AG08395 (cell line): ENCODE measurements at regions not wholly inside any gene's neighbourhood (a gene's known extent, or its start where the extent isn't known, plus 50 kb on each side); places are given as distances from the start of the nearest gene placed in this dataset.
"Not testable (repeated sequence)": the region's sequence is repeated elsewhere in the genome, so short reads cannot be mapped to it uniquely, and the experiment has no call there.

Experiments used
- DNase-seq: peaks from one replicate; pipeline ENCODE4 v3.0.0; 2012; ENCODE audit warnings: mixed read lengths, low spot score

DNA sequence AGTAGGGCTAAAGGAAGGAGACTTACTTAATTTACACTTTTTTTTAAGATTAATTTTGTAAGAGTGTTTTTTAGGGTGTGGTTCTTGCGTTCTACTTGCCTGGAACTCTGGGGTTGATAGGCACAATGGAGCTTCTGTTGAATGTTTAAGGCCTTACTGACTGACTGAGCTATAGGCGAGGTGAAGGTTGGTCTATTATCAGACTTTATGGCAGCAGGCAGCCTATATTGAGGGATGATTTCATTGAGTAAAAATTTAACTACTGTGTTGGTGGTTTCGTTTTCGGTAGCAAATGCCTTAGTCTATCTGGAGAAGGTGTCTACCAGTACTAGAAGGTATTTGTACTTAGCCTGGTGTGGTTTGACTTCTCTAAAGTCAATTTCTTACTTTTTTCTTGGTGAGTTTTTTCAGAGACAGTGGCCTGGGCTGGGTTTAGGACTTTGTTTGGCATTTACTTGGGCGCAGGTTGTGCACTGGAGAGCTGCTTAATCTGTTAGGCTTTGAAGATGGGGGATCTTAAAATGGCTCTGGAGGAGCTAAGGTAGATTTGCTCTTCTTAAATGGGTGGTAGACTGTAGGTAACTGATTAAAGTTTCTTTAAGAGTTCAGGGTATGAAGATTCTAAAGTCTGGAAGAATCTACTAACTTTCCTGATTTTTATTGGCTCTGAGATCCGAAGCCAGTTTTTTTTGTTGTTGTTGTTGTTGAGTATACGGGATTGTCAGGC, 164.5 kb upstream of the CCZ1B start:
- DNase-seq, result not testable (repeated sequence)

DNA sequence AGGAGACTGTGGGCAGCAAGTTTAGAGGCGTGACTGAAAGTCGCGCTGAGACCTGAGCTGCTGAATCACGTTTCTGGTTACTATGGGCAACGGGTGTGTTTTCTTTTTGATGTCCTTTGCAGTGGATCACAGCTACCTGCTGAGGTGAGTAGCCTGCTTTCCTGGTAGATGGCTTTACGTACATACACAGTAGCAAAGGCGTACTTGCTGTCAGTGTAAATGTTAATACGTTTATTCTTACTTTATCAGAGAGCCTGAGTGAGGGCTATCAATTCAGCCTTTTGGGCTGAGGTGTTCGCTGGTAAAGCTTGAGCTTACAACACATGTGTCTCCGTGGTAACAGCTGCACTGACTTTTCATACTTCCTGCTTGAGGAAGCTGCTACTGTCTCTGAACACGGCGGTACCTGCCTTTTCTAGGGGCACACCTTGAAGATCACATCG, 165.1 kb upstream of the CCZ1B start:
- DNase-seq, result not testable (repeated sequence)

DNA sequence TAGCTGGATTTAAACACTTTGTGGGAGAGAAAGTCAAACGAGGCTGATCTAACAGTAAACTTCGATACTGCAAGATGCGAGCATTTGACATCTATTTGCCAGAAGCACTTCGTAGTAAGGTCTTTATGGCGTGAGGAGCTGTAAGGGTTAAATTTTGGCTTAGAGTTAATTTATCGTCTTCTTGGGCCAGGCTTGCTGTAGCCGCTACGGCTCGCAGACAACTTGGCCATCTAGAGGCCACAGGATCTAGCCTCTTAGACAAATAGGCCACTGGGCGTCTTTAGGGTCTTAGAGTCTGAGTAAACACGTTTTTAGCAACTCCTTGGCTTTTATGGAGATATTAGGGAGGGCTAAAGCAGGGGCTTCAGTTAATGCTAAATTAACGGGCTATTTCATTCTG, 165.6 kb upstream of the CCZ1B start:
- DNase-seq, result not testable (repeated sequence)

DNA sequence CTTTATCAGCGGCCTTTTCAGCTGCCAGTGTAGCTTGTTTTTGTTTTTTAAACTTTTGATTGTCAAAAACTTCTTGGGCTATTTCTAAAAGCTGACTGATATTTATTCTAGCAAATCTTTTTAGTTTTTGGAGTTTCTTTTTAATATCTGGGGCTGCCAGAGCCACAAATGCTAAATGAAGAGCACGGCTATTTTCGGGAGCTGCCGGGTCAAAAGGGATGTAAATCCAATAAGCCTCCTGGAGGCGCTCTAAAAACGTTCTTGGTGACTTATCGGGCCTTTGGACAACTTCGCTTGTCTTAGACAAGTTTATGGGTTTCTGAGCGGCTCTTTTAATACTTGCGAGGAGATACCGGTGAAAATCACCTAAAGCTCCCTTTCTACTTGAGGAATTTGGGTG, 166.1 kb upstream of the CCZ1B start:
- not testable (repeated sequence) for DNase-seq

DNA sequence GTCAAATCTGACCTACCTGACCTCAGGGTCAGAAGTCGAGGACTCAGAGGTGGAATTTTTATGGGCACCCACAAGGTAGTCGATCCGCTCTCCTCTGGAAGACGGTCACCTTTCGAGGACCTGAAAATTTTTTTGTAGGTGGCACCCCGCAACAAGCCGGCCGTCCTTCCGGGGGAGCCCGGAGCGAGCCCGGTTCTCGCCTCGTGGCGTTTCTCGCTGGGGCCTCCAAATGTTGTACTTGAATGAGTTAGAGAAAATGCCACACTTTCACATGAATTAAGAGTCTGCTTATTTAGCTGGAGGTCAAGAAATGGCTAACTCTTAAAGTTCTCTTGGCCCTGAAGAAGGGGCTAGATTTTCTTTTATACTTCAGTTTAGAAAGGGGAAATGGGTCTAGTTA, 169.0 kb upstream of the CCZ1B start:
- DNase-seq, result not testable (repeated sequence)

DNA sequence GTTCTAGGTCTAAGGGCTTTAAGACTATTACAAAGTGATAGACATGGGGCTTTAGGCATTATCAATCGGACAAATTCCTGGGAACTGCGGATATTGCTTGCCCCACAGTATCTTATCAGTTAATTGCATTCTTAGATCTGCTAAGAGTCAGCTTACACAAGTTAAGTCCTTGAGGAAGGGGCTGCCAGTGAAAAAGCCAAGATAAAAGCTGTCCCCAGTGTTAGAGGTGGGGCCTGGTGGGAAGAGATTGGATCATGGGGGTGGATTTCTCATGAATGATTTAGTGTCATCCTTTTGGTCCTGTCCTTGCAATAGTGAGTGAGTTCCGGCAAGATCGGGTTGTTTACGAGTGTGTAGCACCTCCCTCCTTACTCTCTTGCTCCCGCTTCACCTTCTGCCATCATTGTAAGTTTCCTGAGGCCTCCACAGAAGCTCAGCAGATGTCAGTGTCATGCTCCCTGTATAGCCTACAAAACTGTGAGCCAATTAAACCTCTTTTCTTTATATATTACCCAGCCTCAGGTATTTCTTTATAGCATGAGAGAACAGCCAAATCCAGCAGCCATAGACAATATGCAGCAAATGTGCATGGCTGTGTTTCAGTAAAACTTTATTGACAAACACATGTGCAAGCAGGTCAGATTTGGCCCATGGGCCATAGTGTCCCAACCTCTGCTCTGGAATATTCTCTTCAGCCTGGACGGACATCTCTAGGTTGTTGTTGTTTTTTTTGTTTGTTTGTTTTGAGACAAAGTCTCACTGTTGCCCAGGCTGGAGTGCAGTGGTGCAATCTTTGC, 169.6 kb upstream of the CCZ1B start:
- not testable (repeated sequence) for DNase-seq

DNA sequence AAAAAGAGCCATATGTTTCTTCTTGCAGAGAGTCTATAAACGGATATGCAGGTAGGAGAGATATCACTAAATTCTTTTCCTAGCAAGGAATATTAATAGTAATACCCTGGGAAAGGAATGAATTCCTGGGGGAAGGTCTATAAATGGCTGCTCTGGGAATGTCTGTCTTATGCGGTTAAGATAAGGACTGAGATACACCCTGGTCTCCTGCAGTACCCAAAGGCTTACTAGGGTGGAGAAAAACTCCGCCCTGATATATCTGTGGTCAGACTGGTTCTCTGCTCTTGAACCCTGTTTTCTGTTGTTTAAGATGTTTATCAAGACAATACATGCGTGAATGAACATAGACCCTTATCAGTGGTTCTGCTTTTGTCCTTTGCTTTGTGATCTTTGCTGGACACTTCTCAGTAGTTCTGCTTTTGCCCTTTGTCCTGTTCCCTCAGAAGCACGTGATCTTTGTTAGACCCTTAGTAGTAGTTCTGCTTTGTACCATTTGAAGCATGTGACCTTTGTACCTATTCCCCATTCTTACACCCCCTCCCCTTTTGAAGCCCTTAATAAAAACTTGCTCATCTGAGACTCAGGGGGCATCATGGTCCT, 173.1 kb upstream of the CCZ1B start:
- not testable (repeated sequence) for DNase-seq

DNA sequence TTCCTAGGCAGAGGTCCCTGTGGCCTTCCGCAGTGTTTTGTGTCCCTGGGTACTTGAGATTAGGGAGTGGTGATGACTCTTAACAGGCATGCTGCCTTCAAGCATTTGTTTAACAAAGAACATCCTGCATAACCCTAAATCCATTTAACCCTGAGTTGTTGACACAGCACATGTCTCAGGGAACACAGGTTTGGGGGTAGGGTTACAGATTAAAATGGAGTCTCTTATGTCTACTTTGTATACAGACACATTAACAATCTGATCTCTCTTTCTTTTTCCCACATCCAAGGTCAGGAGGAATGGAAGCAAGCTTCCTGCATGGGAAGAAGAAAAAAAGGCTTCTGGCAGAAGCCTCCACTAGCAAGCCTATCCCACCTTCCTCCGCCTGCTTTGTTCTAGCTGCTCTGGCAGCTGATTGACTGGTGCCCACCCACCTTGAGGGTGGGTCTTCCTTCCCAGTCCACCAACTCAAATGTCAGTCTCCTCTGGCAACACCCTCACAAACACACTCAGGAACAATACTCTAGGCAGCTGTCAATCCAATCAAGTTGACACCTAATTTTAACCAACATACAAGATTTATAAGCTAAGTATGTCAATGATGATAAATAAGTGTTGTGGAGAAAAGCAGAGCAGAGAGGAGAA, 176.5 kb upstream of the CCZ1B start:
- DNase-seq, result no peak

DNA sequence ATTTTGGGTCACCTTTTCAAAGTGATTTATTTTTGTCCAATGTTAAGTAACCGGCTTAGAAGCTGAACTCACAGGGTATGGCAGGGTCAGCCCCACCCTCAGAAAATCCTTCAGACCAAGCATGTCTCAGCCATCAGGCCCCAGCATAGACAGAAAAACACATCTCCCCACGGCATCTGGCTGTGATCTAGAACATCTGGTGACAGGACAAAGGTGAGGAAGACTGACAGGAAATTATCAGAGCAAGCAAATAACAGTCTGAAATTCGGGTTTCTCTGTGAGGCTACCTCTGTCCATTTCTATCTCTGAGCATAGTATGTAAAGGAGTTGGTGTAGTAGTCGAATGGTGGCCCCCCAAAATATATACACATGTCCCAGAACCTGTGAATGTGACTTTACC, 177.0 kb upstream of the C1GALT1 start:
- no peak for DNase-seq

DNA sequence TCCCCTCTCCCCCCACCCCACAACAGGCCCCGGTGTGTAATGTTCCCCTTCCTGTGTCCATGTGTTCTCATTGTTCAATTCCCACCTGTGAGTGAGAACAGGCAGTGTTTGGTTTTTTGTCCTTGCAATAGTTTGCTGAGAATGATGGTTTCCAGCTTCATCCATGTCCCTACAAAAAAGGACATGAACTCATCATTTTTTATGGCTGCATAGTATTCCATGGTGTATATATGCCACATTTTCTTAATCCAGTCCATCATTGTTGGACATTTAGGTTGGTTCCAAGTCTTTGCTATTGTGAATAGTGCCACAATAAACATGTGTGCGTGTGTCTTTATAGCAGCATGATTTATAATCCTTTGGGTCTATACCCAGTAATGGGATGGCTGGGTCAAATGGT, 176.4 kb upstream of the C1GALT1 start:
- not testable (repeated sequence) for DNase-seq

DNA sequence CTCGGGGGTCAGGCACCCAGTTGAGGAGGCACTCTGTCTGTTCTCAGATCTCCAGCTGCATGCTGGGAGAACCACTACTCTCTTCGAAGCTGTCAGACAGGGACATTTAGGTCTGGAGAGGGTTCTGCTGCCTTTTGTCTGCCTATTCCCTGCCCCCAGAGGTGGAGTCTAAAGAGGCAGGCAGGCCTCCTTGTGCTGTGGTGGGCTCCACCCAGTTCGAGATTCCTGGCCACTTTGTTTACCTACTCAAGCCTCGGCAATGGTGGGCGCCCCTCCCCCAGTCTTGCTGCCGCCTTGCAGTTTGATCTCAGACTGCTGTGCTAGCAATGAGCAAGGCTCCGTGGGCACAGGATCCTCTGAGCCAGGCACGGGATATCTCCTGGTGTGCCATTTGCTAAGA, 171.1 kb upstream of the C1GALT1 start:
- not testable (repeated sequence) for DNase-seq

DNA sequence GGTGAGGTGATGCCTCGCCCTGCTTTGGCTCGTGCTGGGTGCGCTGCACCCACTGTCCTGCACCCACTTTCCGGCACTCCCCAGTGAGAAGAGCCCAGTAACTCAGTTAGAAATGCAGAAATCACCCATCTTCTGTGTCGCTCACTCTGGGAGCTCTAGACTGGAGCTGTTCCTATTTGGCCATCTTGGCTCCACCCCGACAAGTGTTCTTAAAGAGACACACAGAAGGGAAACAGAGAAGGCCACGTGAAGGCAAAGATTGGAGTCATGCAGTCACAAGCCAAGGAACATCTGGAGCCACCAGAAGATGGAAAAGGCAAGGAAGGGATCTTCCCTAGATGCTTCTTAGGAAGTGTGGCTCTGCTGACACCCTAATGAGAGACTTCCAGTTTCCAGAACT, 170.6 kb upstream of the C1GALT1 start:
- not testable (repeated sequence) for DNase-seq

DNA sequence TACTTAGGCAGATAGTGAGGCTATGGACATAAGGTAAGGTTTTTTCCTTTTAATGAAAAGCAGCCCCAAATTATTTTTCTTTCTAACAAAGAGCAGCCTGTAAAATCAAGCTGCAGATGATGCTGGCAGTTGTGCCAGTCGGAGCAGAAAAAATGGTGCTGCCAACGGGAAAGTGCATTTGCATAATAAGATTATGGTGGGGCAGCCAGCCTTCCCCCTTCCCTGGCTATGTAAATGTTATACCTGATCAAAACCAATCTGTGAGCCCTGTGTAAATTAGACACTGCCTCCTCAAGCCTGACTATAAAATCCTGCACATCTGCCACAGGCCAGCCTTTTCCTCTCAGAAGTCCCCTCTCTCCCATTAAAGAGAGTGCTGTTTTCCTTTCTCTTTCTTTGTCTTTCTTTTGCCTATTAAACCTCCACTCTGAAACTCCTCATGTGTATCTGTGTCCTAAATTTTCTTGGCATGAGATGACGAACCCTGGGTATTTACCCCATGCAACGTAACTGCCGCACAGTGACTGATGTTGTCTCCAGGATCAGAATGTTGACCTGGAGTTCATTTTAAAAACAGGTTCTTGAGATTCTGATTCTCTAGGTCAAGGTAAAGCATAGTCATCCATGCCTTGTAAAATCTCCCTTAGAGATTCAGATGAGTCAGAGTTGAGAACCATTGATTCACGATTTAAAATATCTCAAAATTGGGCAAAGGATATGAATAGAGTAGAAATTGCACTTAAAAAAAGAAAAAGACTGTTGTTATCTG, 167.3 kb upstream of the C1GALT1 start:
- no peak for DNase-seq

DNA sequence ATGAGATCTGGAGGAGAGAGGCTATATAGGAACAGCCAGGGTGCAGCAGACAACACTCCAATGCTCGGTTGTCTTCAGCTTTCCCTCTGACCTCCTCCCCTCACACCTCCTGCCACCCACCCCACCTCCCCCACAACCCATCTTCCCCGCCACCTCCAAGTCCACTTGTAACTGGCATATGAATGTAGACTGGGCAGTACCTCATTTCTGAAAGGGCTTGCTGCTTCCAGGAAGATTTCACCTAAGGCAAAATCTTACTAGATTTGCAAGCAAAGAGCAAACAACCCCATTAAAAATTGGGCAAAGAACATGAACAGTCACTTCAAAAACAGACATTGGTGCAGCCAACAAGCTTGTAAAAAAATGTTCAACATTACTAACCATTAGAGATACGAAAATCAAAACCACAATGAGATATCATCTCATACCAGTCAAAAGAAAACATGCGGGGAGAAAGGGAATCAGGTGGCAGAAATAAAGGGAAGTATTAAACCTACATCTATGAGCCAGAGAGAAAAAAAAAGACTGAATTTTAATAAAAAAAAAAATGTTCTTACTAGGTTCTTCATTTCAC, 164.6 kb upstream of the C1GALT1 start:
- no peak for DNase-seq

DNA sequence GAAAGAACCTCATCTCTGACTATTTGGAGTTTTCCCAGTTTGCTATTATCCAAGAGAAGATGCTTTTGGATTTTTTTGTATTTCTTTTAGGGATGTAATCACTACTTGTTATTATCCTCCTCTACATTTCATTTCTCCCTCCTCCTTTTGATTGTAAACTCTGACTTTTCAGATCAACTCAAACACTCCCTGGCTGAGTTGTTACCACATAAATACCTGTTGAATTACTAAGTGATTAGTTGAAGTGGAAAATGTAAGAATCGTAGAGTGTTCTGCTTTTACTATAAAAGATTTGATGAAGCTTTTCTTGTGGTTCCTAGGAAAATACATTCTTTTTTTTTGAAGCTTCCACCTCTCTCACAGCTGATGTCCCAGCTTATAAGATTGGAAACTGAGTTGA, 164.1 kb upstream of the C1GALT1 start:
- DNase-seq, result no peak

DNA sequence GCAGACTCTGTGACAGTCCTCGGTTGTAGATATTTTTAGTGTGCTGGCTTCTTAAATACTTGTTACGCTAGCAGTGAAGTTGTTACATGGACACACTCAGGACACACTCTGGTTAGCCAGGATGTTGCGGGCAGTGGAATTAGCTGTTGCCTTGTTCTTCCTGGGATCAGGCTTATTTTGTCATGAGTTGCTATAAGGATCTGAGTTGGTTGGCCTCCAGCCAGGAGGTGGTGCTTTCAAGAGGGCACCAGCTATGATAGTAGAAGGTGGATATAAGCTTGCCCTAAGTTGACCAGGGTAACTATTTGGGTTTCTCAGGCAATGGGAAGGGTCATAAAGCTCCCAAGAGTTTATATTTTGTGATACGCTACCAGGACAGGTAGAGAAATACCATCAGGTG, 150.1 kb upstream of the C1GALT1 start:
- DNase-seq, result no peak

DNA sequence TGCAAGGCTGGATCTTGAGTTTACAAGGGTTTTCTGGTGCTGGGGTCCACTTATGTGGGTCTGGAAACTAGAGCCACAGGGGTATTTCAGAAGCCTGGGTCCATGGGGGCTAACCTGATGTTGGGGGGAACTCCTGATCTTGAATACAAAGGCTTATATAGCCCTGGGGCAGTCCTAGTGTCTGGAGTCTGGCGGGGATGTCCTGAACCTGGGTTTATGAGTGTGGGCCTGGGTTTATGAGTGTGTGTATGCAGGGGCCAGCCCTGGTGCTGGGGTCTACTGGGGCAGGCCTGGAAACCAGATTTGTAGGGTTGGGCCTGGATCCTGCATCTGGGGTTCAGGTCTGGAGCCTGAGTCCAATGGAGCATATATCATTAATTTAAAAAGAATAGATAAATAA, 146.5 kb upstream of the C1GALT1 start:
- DNase-seq, result no peak

DNA sequence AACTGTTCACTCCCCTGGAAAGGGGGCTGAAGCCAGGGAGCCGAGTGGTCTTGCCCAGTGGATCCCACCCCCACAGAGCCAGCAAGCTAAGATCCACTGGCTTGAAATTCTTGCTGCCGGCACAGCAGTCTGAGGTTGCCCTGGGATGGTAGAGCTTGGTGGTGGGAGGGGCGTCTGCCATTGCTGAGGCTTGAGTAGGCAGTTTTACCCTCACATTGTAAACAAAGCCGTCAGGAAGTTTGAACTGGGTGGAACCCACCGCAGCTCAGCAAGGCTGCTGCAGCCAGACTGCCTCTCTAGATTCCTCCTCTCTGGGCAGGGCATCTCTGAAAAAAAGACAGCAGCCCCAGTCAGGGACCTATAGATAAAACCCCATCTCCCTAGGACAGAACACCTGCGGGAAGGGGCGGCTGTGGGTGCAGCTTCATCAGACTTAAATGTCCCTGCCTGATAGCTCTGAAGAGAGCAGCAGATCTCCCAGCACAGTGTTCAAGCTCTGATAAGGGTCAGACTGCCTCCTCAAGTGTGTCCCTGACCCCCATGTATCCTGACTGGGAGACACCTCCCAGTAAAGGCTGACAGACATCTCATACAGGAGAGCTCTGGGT, 140.0 kb upstream of the C1GALT1 start:
- not testable (repeated sequence) for DNase-seq

DNA sequence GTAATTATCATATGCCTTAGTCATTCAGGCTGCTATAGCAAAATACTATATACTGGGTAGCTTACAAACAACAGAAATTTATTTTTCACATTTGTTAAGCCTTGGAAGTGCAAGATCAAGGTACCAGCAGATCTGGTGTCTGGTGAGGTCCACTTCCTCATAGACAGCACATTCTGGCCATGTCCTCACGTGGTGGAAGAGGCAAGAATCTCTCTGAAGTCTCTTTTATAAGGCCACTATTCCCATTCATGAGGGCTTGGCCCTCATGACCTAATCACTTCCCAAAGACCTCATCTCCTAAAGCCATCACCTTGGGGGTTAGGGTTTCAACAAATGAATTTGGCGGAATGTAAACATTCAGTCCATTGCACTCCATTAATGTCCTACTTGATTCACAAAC, 137.5 kb upstream of the C1GALT1 start:
- DNase-seq, result no peak

DNA sequence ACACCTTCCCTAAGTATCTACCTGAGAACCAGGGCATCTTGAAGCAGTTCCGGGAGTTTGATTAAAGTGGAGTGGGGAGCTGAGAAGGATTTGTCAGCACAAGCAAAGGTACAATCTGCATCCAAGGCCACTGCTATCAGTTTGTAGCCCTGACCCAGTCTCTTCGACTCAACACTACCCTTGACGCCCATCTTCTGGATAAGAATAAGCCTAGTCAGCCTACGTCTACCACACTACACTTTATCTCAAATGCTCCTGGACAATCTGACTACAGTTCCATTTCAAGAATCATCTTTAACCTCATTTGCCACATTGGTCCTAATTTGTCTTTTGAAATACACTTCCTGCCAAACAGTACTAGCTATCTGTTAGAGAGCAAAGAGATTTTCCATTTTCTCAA, 134.1 kb upstream of the C1GALT1 start:
- DNase-seq, result no peak
